NT2/D1 (cell line): ENCODE measurements at regions not wholly inside any gene's neighbourhood (a gene's known extent, or its start where the extent isn't known, plus 50 kb on each side); places are given as distances from the start of the nearest gene placed in this dataset.

ENCODE experiments used
- SUZ12 ChIP-seq: IDR thresholded peaks from 2 replicates; pipeline ENCODE4 v1.6.1; 2011; ENCODE audit not compliant: insufficient read length, insufficient read depth; ENCODE audit errors: extremely low read depth
- YY1 ChIP-seq: IDR thresholded peaks from 2 replicates; pipeline ENCODE4 v1.6.1; 2011; ENCODE audit not compliant: insufficient read length, insufficient read depth
- ZNF274 ChIP-seq: IDR thresholded peaks from 2 replicates; pipeline ENCODE4 v1.6.1; 2011; ENCODE audit warnings: mild to moderate bottlenecking, low read depth, low read length

- no peak for TF ChIP-seq SUZ12
- TF ChIP-seq YY1 = no peak
- no peak for TF ChIP-seq ZNF274
Observed at GRCh38 chr11:33488971-33489370, 211.7 kb downstream of the C11orf91 start.
